Endodermal cell (in vitro differentiated cells): ENCODE measurements at regions not wholly inside any gene's neighbourhood (a gene's known extent, or its start where the extent isn't known, plus 50 kb on each side); places are given as distances from the start of the nearest gene placed in this dataset.

ENCODE experiments used
- DNase-seq: peaks from one replicate; pipeline ENCODE4 v3.0.0-alpha.2; 2017
- H3K27ac ChIP-seq: 2 replicates; pipeline ENCODE4 v1.5.1; 2013; ENCODE audit warnings: mild to moderate bottlenecking, low read depth, low read length, moderate library complexity
- H3K27me3 ChIP-seq: 2 replicates; pipeline ENCODE4 v1.6.1; 2013; ENCODE audit warnings: mild to moderate bottlenecking, low read length, moderate library complexity; ENCODE audit not compliant: insufficient read depth, control insufficient read depth, poor library complexity, severe bottlenecking
- H3K36me3 ChIP-seq: 2 replicates; pipeline ENCODE4 v1.7.0; 2013; ENCODE audit warnings: mild to moderate bottlenecking, low read length, moderate library complexity; ENCODE audit not compliant: control insufficient read depth, insufficient read depth
- H3K4me1 ChIP-seq: one replicate; pipeline ENCODE4 v1.7.0; 2013; ENCODE audit warnings: low read length; ENCODE audit not compliant: control insufficient read depth, insufficient read depth
- H3K4me3 ChIP-seq: 2 replicates; pipeline ENCODE4 v1.5.1; 2013; ENCODE audit warnings: mild to moderate bottlenecking, low read length, moderate library complexity
- H3K9ac ChIP-seq: 2 replicates; pipeline ENCODE4 v1.6.1; 2013; ENCODE audit warnings: mild to moderate bottlenecking, low read length, moderate library complexity; ENCODE audit not compliant: poor library complexity, severe bottlenecking; ENCODE audit errors: extremely low read depth
- H3K9me3 ChIP-seq: 2 replicates; pipeline ENCODE4 v1.6.1; 2013; ENCODE audit warnings: mild to moderate bottlenecking, low read length, moderate library complexity; ENCODE audit not compliant: control insufficient read depth
- H3K27ac Mint-ChIP-seq: 2 replicates; pipeline ENCODE4 v1.8.0; 2020; ENCODE audit warnings: mixed read lengths
- H3K27me3 Mint-ChIP-seq: 2 replicates; pipeline ENCODE4 v1.8.0; 2021; ENCODE audit warnings: mild to moderate bottlenecking, mixed read lengths; ENCODE audit not compliant: insufficient read depth
- H3K36me3 Mint-ChIP-seq: 2 replicates; pipeline ENCODE4 v1.8.0; 2020; ENCODE audit warnings: low read depth, mixed read lengths
- H3K4me1 Mint-ChIP-seq: 2 replicates; pipeline ENCODE4 v1.8.0; 2020; ENCODE audit warnings: mixed read lengths
- H3K4me3 Mint-ChIP-seq: 2 replicates; pipeline ENCODE4 v1.8.0; 2020; ENCODE audit warnings: mild to moderate bottlenecking, moderate library complexity, mixed read lengths
- H3K9me3 Mint-ChIP-seq: 2 replicates; pipeline ENCODE4 v1.8.0; 2020; ENCODE audit warnings: mild to moderate bottlenecking, mixed read lengths
- WGBS, 2 experiments: methylation state at CpG; one replicate each; pipeline versions ENCODE4 v1.1.5 to v1.1.7; 2013; ENCODE audit warnings: missing lambda C conversion rate in 2 of 2, mixed read lengths in 1 of 2; ENCODE audit not compliant: insufficient coverage in 1 of 2, insufficient read length in 1 of 2; 5-methylcytosine and 5-hydroxymethylcytosine counted together
- TF ChIP-seq, protein P1 (sequence below): fragments of 200-600 bp; sonication (generic); conservative IDR thresholded peaks from 2 replicates; pipeline ENCODE4 v1.5.0; 2021; ENCODE audit warnings: antibody characterized with exemption, mild to moderate bottlenecking

DNA sequence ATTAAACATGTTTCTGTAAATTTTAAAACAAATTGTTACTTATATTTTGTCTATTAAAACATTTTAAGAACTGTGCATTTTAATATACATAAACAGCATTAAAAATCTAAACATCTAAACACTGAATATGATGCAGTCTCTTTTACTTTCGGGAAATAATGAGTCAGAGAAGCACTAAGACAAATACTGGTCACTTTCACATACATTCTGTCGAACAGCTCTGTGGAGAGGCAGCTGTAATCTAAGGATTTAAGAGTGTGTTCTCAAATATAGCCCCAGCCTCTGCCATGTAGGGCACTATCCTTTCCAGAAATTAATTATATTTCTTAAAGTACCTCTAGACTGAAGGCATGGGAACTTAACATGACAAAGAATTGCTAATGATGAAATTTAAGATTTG lies 89.6 kb upstream of the PTGFR start:
- H3K4me3 ChIP-seq = no peak overlapping the region
- H3K27ac Mint-ChIP-seq = no peak overlapping the region
- H3K36me3 ChIP-seq = no peaks in the 10 kb centered on the region
- no peak overlapping the region for H3K9ac ChIP-seq
- peaks cover 13% of the 10 kb centered on the region for H3K27me3 Mint-ChIP-seq
- no peaks in the 10 kb centered on the region for H3K4me1 ChIP-seq
- WGBS, 2 experiments = 91 to 100% methylated on average over 1 to 2 of the region's 2 CpGs
- H3K36me3 Mint-ChIP-seq = no peaks in the 10 kb centered on the region
- H3K9me3 ChIP-seq = no peaks in the 10 kb centered on the region
- no peaks in the 10 kb centered on the region for H3K27me3 ChIP-seq
- no peaks in the 10 kb centered on the region for H3K9me3 Mint-ChIP-seq
- no peak overlapping the region for H3K4me3 Mint-ChIP-seq
- H3K4me1 Mint-ChIP-seq = no peaks in the 10 kb centered on the region
- H3K27ac ChIP-seq = no peak overlapping the region
- DNase-seq = no peak
- TF ChIP-seq, protein P1, sequence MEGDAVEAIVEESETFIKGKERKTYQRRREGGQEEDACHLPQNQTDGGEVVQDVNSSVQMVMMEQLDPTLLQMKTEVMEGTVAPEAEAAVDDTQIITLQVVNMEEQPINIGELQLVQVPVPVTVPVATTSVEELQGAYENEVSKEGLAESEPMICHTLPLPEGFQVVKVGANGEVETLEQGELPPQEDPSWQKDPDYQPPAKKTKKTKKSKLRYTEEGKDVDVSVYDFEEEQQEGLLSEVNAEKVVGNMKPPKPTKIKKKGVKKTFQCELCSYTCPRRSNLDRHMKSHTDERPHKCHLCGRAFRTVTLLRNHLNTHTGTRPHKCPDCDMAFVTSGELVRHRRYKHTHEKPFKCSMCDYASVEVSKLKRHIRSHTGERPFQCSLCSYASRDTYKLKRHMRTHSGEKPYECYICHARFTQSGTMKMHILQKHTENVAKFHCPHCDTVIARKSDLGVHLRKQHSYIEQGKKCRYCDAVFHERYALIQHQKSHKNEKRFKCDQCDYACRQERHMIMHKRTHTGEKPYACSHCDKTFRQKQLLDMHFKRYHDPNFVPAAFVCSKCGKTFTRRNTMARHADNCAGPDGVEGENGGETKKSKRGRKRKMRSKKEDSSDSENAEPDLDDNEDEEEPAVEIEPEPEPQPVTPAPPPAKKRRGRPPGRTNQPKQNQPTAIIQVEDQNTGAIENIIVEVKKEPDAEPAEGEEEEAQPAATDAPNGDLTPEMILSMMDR = no peak

DNA sequence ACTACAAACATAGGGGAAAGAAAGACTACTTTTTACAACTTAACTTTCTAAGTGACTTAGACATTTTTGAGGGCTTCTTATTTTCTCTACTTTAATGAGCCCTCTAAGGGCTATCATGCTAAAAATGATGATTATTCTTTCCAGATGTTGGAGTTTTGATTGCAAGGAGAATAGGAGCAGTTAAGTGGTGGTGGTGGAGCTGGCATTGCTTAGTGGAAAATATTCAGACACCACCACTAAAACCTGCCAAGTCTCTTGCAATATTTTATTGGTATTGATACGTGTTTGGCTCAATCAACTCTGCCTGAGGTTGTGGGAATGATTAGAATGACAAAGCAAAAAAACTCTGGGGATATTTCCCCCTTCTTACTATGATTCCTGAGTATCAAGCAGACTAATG lies 82.6 kb upstream of the PTGFR start:
- no peak overlapping the region for H3K4me3 Mint-ChIP-seq
- H3K27me3 Mint-ChIP-seq = peaks cover 6% of the 10 kb centered on the region
- Histone ChIP-seq H3K27me3 (no peaks in the 10 kb centered on the region), H3K4me3 (no peak overlapping the region), H3K9me3 (peaks cover 23% of the 10 kb centered on the region), H3K36me3 (no peaks in the 10 kb centered on the region), H3K27ac (no peak overlapping the region), H3K4me1 (no peaks in the 10 kb centered on the region), H3K9ac (no peak overlapping the region)
- no peak for DNase-seq
- no peaks in the 10 kb centered on the region for H3K36me3 Mint-ChIP-seq
- peaks cover 9% of the 10 kb centered on the region for H3K9me3 Mint-ChIP-seq
- H3K4me1 Mint-ChIP-seq = no peaks in the 10 kb centered on the region
- H3K27ac Mint-ChIP-seq = no peak overlapping the region
- TF ChIP-seq, protein P1 = no peak
- WGBS, 2 experiments = 100% methylated on average over 1 of the region's 1 CpG; no CpG with 5 or more reads in 1 of the 2 experiments

DNA sequence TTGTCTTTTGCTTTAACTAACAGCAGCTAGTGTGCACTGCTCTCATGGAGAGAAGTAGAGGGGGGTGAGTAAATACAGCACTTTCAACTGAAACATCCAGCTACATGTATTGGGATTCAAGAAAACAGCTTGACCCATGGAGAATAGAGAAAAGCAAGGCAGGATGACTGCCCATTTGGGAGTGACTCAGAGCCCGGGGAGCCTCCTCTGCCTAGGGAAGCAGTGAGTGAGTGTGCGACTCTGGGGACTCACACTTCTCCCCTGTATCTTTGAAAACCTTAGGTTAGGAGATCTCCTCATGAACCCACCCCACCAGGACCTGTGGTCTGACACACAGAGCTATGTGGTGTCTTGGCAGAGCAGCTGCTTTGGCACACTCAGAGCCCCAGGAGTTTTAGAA lies 82.0 kb upstream of the PTGFR start:
- TF ChIP-seq, protein P1 = no peak
- no peaks in the 10 kb centered on the region for H3K36me3 ChIP-seq
- no peaks in the 10 kb centered on the region for H3K27me3 ChIP-seq
- 95% methylated on average over 2 of the region's 2 CpGs; no CpG with 5 or more reads in 1 of the 2 experiments for WGBS, 2 experiments
- Mint-ChIP-seq H3K4me1 (peaks cover 1% of the 10 kb centered on the region), H3K9me3 (peaks cover 9% of the 10 kb centered on the region), H3K4me3 (no peak overlapping the region), H3K36me3 (no peaks in the 10 kb centered on the region), H3K27me3 (peaks cover 6% of the 10 kb centered on the region), H3K27ac (no peak overlapping the region)
- no peak overlapping the region for H3K9ac ChIP-seq
- no peak overlapping the region for H3K4me3 ChIP-seq
- H3K4me1 ChIP-seq = no peaks in the 10 kb centered on the region
- DNase-seq = no peak
- H3K27ac ChIP-seq = no peak overlapping the region
- peaks cover 23% of the 10 kb centered on the region for H3K9me3 ChIP-seq
